H1 (cell line): ENCODE measurements at regions not wholly inside any gene's neighbourhood (a gene's known extent, or its start where the extent isn't known, plus 50 kb on each side); places are given as distances from the start of the nearest gene placed in this dataset.

ENCODE experiments used
- CTCF ChIA-PET: fragments of 300-600 bp; sonication (Branson Sonifier 250); formaldehyde crosslinking; loops from one replicate; lab custom pipeline; 2021; ENCODE audit not compliant: partially characterized antibody; lab: Charles Lee
- POLR2A ChIA-PET: fragments of 300-600 bp; sonication (Branson Sonifier 250); formaldehyde crosslinking; loops from one replicate; lab custom pipeline; 2021; ENCODE audit warnings: inconsistent platforms; ENCODE audit not compliant: partially characterized antibody; lab: Charles Lee
- DNase-seq, 2 experiments: peaks; one replicate each; pipeline versions ENCODE4 v3.0.0 to v3.0.0-alpha.2; 2010 to 2022; ENCODE audit warnings: low spot score in 2 of 2, low read depth in 1 of 2, mixed read lengths in 1 of 2
- FAIRE-seq: peaks from 2 replicates; lab custom pipeline; 2011; peaks lifted over from hg19 to GRCh38; lab: Jason Lieb, UNC
- H2AFZ ChIP-seq: 2 replicates; pipeline ENCODE4 v1.8.1; 2012; ENCODE audit warnings: low read length, inconsistent platforms
- H2AK5ac ChIP-seq: 2 replicates; pipeline ENCODE4 v1.6.1; 2013; ENCODE audit warnings: low read depth, low read length
- H2BK120ac ChIP-seq: replicated peaks from 2 replicates; pipeline ENCODE3; 2013; ENCODE audit warnings: low read depth, low read length, inconsistent platforms
- H2BK12ac ChIP-seq: 2 replicates; pipeline ENCODE4 v1.6.1; 2013; ENCODE audit warnings: low read depth, low read length
- H2BK15ac ChIP-seq: 2 replicates; pipeline ENCODE4 v1.6.1; 2013; ENCODE audit warnings: low read length
- H2BK20ac ChIP-seq: 2 replicates; pipeline ENCODE4 v1.6.1; 2013; ENCODE audit warnings: low read length
- H2BK5ac ChIP-seq: 2 replicates; pipeline ENCODE4 v1.6.1; 2013; ENCODE audit warnings: low read depth, low read length
- H3K14ac ChIP-seq: 2 replicates; pipeline ENCODE4 v1.6.1; 2013; ENCODE audit warnings: inconsistent platforms; ENCODE audit not compliant: insufficient read length
- H3K18ac ChIP-seq: 2 replicates; pipeline ENCODE4 v1.6.1; 2013; ENCODE audit warnings: low read length; ENCODE audit errors: extremely low read depth
- H3K23ac ChIP-seq: 2 replicates; pipeline ENCODE4 v1.6.1; 2013; ENCODE audit warnings: inconsistent platforms; ENCODE audit not compliant: insufficient read length
- H3K23me2 ChIP-seq: 2 replicates; pipeline ENCODE4 v1.6.1; 2013; ENCODE audit warnings: low read depth, low read length
- H3K27ac ChIP-seq: 2 replicates; pipeline ENCODE4 v1.6.1; 2011; ENCODE audit warnings: low read depth, low read length, inconsistent platforms
- H3K27me3 ChIP-seq, 4 experiments: replicated peaks in 1 of 4; 1 replicate in 1 of 4; 2 replicates in 3 of 4; pipeline versions ENCODE4 v1.6.1 to v1.8.1; 2011 to 2013; ENCODE audit warnings: low read length in 3 of 4, mild to moderate bottlenecking in 3 of 4, inconsistent platforms in 2 of 4, mixed read lengths in 2 of 4, moderate library complexity in 1 of 4; ENCODE audit not compliant: control insufficient read depth in 3 of 4, insufficient read depth in 3 of 4; ENCODE audit errors: extremely low read depth in 1 of 4
- H3K36me3 ChIP-seq, 4 experiments: 2 replicates each; pipeline versions ENCODE4 v1.6.1 to v1.8.1; 2011 to 2013; ENCODE audit warnings: mild to moderate bottlenecking in 4 of 4, low read length in 3 of 4, moderate library complexity in 2 of 4, control low read depth in 1 of 4, inconsistent platforms in 1 of 4; ENCODE audit not compliant: insufficient read depth in 4 of 4, control insufficient read depth in 2 of 4
- H3K4ac ChIP-seq: replicated peaks from 2 replicates; pipeline ENCODE3; 2013; ENCODE audit warnings: low read length, low read depth, mixed read lengths, inconsistent platforms; ENCODE audit not compliant: insufficient read length
- H3K4me1 ChIP-seq, 4 experiments: replicated peaks in 1 of 4; 1 replicate in 1 of 4; 2 replicates in 3 of 4; pipeline versions ENCODE4 v1.6.1 to v1.8.1; 2011 to 2013; ENCODE audit warnings: low read length in 3 of 4, inconsistent platforms in 2 of 4, mixed read lengths in 1 of 4; ENCODE audit not compliant: insufficient read depth in 4 of 4, control insufficient read depth in 3 of 4
- H3K4me2 ChIP-seq, 2 experiments: 2 replicates each; pipeline versions ENCODE4 v1.6.1 to v1.8.1; 2011 to 2013; ENCODE audit warnings: low read depth in 2 of 2, low read length in 2 of 2, control low read depth in 1 of 2, inconsistent platforms in 1 of 2, mild to moderate bottlenecking in 1 of 2; ENCODE audit not compliant: insufficient read depth in 1 of 2
- H3K4me3 ChIP-seq, 4 experiments: fragments of 200-600, 300-600 bp in 1 of 4; sonication (generic), shearing (Covaris generic), sonication (Bioruptor Twin) in 1 of 4; 2 replicates each; pipeline versions ENCODE4 v1.5.1 to v1.8.1; 2011 to 2016; ENCODE audit warnings: low read length in 4 of 4, low read depth in 3 of 4, control low read depth in 2 of 4, inconsistent platforms in 2 of 4, mild to moderate bottlenecking in 2 of 4, mixed read lengths in 1 of 4, moderate library complexity in 1 of 4; ENCODE audit not compliant: insufficient read depth in 2 of 4; ENCODE audit errors: extremely low read depth in 1 of 4
- H3K56ac ChIP-seq: replicated peaks from 2 replicates; pipeline ENCODE3; 2013; ENCODE audit warnings: low read depth, mild to moderate bottlenecking, mixed read lengths, low read length, inconsistent platforms; ENCODE audit not compliant: insufficient read length
- H3K79me1 ChIP-seq: 2 replicates; pipeline ENCODE4 v1.6.1; 2013; ENCODE audit warnings: low read depth, low read length, control low read depth
- H3K79me2 ChIP-seq, 2 experiments: 2 replicates each; pipeline versions ENCODE4 v1.6.1 to v1.8.1; 2012 to 2013; ENCODE audit warnings: low read length in 2 of 2, mild to moderate bottlenecking in 2 of 2, inconsistent platforms in 1 of 2; ENCODE audit not compliant: insufficient read depth in 2 of 2, control insufficient read depth in 1 of 2
- H3K9ac ChIP-seq, 4 experiments: replicated peaks in 1 of 4; 1 replicate in 1 of 4; 2 replicates in 3 of 4; pipeline versions ENCODE4 v1.6.1 to v1.8.1; 2011 to 2013; ENCODE audit warnings: low read depth in 3 of 4, low read length in 3 of 4, control low read depth in 2 of 4, mild to moderate bottlenecking in 2 of 4, moderate library complexity in 2 of 4, inconsistent platforms in 1 of 4; ENCODE audit errors: extremely low read depth in 1 of 4
- H3K9me3 ChIP-seq, 2 experiments: 2 replicates each; pipeline versions ENCODE4 v1.6.1 to v1.8.1; 2012 to 2013; ENCODE audit warnings: mild to moderate bottlenecking in 2 of 2, moderate library complexity in 2 of 2, control low read depth in 1 of 2, inconsistent platforms in 1 of 2, low read depth in 1 of 2, low read length in 1 of 2, mixed read lengths in 1 of 2; ENCODE audit not compliant: insufficient read depth in 2 of 2
- H4K20me1 ChIP-seq, 2 experiments: replicated peaks in 1 of 2; 2 replicates each; pipeline versions ENCODE3 to v1.8.1; 2011 to 2013; ENCODE audit warnings: inconsistent platforms in 2 of 2, low read length in 2 of 2, mild to moderate bottlenecking in 1 of 2; ENCODE audit not compliant: insufficient read depth in 2 of 2, control insufficient read depth in 1 of 2
- H4K5ac ChIP-seq: 2 replicates; pipeline ENCODE4 v1.6.1; 2013; ENCODE audit warnings: low read length, low read depth, mixed read lengths, inconsistent platforms; ENCODE audit not compliant: insufficient read length
- H4K8ac ChIP-seq: 2 replicates; pipeline ENCODE4 v1.8.0; 2013; ENCODE audit warnings: mild to moderate bottlenecking, moderate library complexity, low read length, inconsistent platforms; ENCODE audit not compliant: insufficient read depth; ENCODE audit errors: extremely low read depth
- H4K91ac ChIP-seq: replicated peaks from 2 replicates; pipeline ENCODE3; 2013; ENCODE audit warnings: low read length, mixed read lengths, inconsistent platforms; ENCODE audit not compliant: insufficient read length
- CHD2 ChIP-seq: IDR thresholded peaks from 2 replicates; pipeline ENCODE4 v1.6.1; 2012; ENCODE audit warnings: low read length, improper control_type of control experiment
- CREB1 ChIP-seq: IDR thresholded peaks from 2 replicates; pipeline ENCODE4 v1.6.1; 2012; ENCODE audit warnings: inconsistent platforms
- GTF2F1 ChIP-seq: IDR thresholded peaks from 2 replicates; pipeline ENCODE4 v1.6.1; 2012; ENCODE audit warnings: low read depth, low read length, improper control_type of control experiment, borderline replicate concordance
- SP1 ChIP-seq: IDR thresholded peaks from 2 replicates; pipeline ENCODE4 v1.6.1; 2011; ENCODE audit warnings: low read depth, low read length
- WGBS, 2 experiments: shearing (Covaris generic) in 1 of 2; methylation state at CpG; one replicate each; pipeline versions ENCODE4 v1.1.6 to v1.1.7; 2013 to 2015; ENCODE audit warnings: low lambda C conversion rate in 2 of 2, mixed read lengths in 2 of 2, inconsistent platforms in 1 of 2, low coverage in 1 of 2, missing lambda C conversion rate in 1 of 2; ENCODE audit not compliant: insufficient replicate concordance in 2 of 2, insufficient coverage in 1 of 2, insufficient read length in 1 of 2; ENCODE audit errors: extremely low coverage in 1 of 2, missing lambda C conversion rate in 1 of 2; 5-methylcytosine and 5-hydroxymethylcytosine counted together
- TF ChIP-seq, protein P1 (sequence below): IDR thresholded peaks from 2 replicates; pipeline ENCODE4 v1.6.1; 2012; ENCODE audit warnings: low read length, inconsistent platforms

DNA sequence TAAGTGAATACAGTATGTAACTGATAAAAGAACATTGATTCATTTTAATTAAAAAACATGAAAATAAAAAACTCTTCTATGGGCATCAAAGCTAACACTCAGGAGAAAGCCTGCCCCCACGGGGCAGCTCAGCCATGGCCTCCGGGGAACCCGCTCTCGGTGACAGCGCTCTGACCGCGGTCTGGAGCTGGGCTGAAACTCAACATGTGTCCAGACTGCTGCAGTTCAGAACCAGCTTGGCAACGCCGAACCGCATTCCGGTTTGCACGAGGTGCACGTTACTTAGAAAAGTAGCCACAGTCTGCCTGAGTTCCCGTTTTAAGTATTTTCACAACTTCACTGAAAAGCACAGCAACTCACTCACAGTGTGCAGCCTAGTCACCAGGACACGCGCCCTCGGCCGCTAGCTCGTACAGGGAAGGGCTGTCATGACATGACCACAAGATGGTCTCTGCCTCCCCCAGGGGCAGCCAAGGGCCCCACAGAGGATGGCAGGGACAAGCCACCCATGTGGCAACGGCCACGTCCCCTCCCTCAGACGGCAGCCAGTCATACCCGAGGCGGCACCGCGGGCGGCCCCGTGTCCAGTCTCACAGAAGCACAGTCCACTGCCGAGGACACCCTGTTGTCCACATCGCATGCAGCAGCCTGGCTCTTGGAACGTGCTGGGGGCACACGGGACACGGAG, 77.1 kb upstream of the METRNL start:
- Histone ChIP-seq H3K23me2 (0 out of 2 replicates have a peak, but pooled peaks cover 3% of the 10 kb centered on the region), H4K5ac (no peak overlapping the region), H3K27me3 (no peaks in the 10 kb centered on the region), H3K27ac (no peak overlapping the region), H2BK120ac (no peak overlapping the region), H3K79me1 (no peaks in the 10 kb centered on the region), H2AK5ac (no peak overlapping the region), H3K79me2 (no peaks in the 10 kb centered on the region), H4K8ac (no peak overlapping the region), H3K4me1 (no peaks in the 10 kb centered on the region), H3K4me3 (no peak overlapping the region), H3K9ac (no peak overlapping the region), H2BK15ac (no peak overlapping the region), H3K4ac (no peak overlapping the region), H2AFZ (no peak overlapping the region), H2BK12ac (no peak overlapping the region), H3K36me3 (no peaks in the 10 kb centered on the region), H2BK20ac (no peak overlapping the region), H3K14ac (no peak overlapping the region)
- CTCF ChIA-PET: no interaction called here
- POLR2A ChIA-PET: no interaction called here
- DNase-seq: peak in 1 of 2 experiments; percentile 27
- no peak for FAIRE-seq
- TF ChIP-seq CHD2 (no peak), SP1 (no peak), GTF2F1 (no peak), CREB1 (no peak)
- TF ChIP-seq, protein P1, sequence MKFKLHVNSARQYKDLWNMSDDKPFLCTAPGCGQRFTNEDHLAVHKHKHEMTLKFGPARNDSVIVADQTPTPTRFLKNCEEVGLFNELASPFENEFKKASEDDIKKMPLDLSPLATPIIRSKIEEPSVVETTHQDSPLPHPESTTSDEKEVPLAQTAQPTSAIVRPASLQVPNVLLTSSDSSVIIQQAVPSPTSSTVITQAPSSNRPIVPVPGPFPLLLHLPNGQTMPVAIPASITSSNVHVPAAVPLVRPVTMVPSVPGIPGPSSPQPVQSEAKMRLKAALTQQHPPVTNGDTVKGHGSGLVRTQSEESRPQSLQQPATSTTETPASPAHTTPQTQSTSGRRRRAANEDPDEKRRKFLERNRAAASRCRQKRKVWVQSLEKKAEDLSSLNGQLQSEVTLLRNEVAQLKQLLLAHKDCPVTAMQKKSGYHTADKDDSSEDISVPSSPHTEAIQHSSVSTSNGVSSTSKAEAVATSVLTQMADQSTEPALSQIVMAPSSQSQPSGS: no peak
- TF ChIP-seq, all 59 proteins: peak for 0
- H3K4me2 ChIP-seq: no peak overlapping the region
- H4K20me1 ChIP-seq: no peaks in the 10 kb centered on the region
- H4K91ac ChIP-seq: no peak overlapping the region
- peaks cover 0 to 7% of the 10 kb centered on the region in 2 experiments; a peak in 1 of 4 replicates for H3K9me3 ChIP-seq
- 94% methylated on average over 33 of the region's 33 CpGs; no CpG with 5 or more reads in 1 of the 2 experiments for WGBS, 2 experiments
- no peak overlapping the region for H3K56ac ChIP-seq
- H2BK5ac ChIP-seq: no peak overlapping the region
- H3K23ac ChIP-seq: no peak overlapping the region
- no peak overlapping the region for H3K18ac ChIP-seq
